ENCODE measurements at regions not wholly inside any gene's neighbourhood (a gene's known extent, or its start where the extent isn't known, plus 50 kb on each side); places are given as distances from the start of the nearest gene placed in this dataset.

DNA sequence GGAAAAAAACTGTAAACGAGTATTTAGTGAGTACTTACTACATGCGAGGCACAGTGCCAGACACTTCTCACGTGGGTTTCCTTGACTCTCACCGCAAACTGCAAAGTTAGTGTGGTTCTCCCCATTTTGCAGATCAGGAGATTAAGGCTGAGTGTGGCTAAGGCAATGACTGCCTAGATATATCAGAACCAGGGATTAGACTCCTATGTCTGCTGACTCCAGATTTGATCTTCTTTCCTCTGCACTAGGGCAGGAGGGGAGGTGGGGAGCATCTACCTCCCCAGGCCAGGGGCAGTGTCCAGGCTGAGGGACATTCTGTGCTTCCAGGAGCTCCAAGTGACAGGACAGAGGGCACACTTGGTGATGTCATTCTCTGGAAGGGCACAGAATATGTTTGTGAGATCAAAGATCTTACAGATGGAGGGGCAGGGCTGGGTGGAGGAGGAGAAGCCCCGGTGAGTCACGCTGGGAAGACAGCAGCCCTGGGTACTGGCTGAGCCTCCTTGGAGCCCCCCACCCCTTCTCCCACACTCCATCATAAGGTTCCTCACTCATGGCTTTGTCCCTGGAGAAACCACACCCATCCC is 92.4 kb downstream of the RHOB start:
- no peak for DNase-seq (ENCODE audit: extremely low spot score, unreplicated experiment)
- no peaks in the 10 kb centered on the region for H3K9me3 Mint-ChIP-seq
- TF ChIP-seq, protein P1, sequence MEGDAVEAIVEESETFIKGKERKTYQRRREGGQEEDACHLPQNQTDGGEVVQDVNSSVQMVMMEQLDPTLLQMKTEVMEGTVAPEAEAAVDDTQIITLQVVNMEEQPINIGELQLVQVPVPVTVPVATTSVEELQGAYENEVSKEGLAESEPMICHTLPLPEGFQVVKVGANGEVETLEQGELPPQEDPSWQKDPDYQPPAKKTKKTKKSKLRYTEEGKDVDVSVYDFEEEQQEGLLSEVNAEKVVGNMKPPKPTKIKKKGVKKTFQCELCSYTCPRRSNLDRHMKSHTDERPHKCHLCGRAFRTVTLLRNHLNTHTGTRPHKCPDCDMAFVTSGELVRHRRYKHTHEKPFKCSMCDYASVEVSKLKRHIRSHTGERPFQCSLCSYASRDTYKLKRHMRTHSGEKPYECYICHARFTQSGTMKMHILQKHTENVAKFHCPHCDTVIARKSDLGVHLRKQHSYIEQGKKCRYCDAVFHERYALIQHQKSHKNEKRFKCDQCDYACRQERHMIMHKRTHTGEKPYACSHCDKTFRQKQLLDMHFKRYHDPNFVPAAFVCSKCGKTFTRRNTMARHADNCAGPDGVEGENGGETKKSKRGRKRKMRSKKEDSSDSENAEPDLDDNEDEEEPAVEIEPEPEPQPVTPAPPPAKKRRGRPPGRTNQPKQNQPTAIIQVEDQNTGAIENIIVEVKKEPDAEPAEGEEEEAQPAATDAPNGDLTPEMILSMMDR (conservative IDR thresholded peaks at IDR 0.05), result no peak
- H3K27ac Mint-ChIP-seq, result no peak overlapping the region
- peaks cover 26% of the 10 kb centered on the region for H3K27me3 Mint-ChIP-seq
- H3K4me3 Mint-ChIP-seq, result no peak overlapping the region
- peaks cover 39% of the 10 kb centered on the region for H3K4me1 Mint-ChIP-seq (ENCODE audit: unreplicated experiment)
- no peaks in the 10 kb centered on the region for H3K36me3 Mint-ChIP-seq

DNA sequence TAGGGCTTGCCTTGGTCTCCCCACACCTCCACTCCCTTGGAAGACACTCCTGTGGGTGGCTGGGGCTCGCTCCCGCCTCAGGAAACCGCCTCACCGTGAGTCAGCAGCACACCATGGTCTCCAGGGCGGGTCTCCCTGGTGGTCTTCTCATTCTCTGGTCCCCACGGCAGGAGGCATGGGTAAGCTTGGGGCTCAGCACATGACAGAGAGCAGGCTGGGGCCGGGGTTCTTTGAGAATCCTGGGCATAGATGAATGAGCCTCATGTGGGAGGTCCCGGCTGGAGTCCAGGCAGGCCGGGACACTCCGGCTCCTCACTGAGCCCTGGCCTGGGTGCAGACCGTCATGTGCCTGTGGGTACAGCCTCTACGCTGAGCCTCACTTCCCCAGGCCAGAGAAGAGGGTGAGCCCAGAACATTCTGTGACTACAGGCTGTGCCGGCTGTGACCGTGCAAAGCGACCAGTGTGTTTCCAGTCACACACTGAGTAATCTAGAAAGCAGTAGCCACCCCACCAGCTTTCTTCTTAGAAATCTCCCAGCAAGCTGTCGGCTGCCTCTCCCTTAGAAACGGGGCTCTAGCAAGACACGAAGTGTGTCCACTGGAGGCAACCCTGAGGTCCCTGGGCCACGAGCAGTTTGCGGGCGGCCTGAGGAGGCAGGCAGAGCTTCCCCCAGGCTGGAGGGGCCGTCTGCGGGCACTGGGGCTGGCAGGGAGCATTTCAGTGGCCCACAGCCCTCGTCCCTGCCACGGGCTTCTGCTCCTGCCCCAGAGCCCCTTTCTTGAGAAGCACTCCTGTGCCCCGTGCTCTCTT is 93.1 kb downstream of the RHOB start:
- Mint-ChIP-seq H3K27me3 (peaks cover 26% of the 10 kb centered on the region), H3K4me3 (no peak overlapping the region), H3K4me1 (ENCODE audit: unreplicated experiment) (peaks cover 39% of the 10 kb centered on the region), H3K36me3 (no peaks in the 10 kb centered on the region), H3K27ac (no peak overlapping the region), H3K9me3 (no peaks in the 10 kb centered on the region)
- TF ChIP-seq, protein P1 (conservative IDR thresholded peaks at IDR 0.05), result no peak
- no peak for DNase-seq (ENCODE audit: extremely low spot score, unreplicated experiment)

DNA sequence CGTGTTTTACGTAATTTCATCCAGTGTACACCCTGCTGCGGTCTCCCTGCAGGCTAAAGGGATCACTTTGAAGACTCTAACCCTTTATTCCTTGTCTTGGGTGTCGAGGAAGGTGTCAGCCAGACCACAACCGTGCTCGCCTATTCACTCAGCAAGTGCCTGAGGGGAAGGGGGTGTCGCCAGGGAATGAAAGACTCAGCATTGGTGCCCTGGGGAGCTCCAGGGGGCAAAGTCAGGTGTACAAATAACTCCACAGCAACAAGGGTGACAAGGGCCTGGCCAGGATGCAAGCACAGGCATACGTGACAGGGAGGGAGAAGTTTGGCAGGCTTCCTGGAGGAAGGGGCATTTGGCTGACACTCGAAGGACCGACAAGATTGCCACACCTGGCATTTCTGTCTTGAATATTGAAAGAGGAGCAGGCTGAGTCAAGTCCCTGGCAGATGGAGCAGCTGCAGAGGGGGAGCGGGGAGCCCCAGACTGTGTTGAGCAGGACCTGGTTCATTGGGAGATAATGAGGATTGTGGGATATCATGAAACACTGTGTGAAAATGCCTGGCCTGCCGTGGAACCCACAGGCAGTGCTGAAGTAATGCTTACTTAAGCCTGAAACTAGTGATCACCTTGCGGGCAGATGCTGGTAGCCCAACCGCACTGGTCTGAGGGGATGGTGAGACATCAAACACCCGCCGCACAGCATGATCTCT is 93.9 kb downstream of the RHOB start:
- Mint-ChIP-seq H3K9me3 (no peaks in the 10 kb centered on the region), H3K4me1 (ENCODE audit: unreplicated experiment) (peaks cover 39% of the 10 kb centered on the region), H3K4me3 (no peak overlapping the region), H3K27ac (peak overlapping the region; percentile 4), H3K36me3 (no peaks in the 10 kb centered on the region), H3K27me3 (peaks cover 26% of the 10 kb centered on the region)
- TF ChIP-seq, protein P1 (conservative IDR thresholded peaks at IDR 0.05), result no peak
- no peak for DNase-seq (ENCODE audit: extremely low spot score, unreplicated experiment)

DNA sequence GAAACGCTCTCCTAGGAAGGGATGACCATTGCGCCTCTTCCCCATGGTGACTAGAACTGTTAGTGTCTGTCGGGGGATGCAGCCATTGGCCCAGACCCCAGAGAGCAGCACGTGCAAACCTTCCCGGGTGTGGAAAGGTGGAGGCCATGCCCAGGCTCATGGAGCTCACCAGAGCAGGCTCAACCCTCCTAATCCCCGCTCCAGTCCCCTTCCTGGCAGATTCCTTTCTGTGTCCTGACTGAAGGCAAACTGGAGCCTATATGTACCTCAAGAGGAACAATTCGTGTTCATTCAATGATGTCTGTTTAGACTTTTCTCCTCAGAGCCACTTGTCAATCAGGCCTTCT is 94.4 kb downstream of the RHOB start:
- Mint-ChIP-seq H3K4me3 (no peak overlapping the region), H3K9me3 (no peaks in the 10 kb centered on the region), H3K4me1 (ENCODE audit: unreplicated experiment) (peaks cover 39% of the 10 kb centered on the region), H3K27me3 (peaks cover 26% of the 10 kb centered on the region), H3K27ac (no peak overlapping the region), H3K36me3 (no peaks in the 10 kb centered on the region)
- TF ChIP-seq, protein P1 (conservative IDR thresholded peaks at IDR 0.05), result no peak
- no peak for DNase-seq (ENCODE audit: extremely low spot score, unreplicated experiment)

DNA sequence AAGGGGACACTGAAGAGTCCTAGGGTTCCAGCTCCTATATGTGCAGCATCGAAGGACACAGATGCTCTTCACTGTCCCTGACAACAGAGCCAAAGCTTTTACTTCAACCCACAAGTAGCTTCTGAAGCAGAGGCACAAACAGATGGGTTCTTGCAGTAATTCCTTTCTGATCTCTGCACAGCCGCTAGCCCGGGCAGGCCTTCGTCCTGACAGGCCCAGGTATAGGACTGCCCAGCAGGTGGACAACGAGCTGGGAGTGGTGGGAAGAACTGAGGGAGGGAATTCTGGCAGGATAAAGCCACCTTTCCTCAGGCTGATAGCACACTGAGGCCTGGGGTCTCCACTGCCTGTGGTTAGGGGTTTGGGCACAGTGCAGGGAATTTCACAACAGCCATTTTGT is 94.8 kb downstream of the RHOB start:
- DNase-seq (ENCODE audit: extremely low spot score, unreplicated experiment), result no peak
- H3K9me3 Mint-ChIP-seq, result peaks cover 3% of the 10 kb centered on the region
- H3K4me1 Mint-ChIP-seq (ENCODE audit: unreplicated experiment), result peaks cover 39% of the 10 kb centered on the region
- TF ChIP-seq, protein P1 (conservative IDR thresholded peaks at IDR 0.05), result no peak
- H3K27ac Mint-ChIP-seq, result no peak overlapping the region
- H3K4me3 Mint-ChIP-seq, result no peak overlapping the region
- peaks cover 28% of the 10 kb centered on the region for H3K27me3 Mint-ChIP-seq
- H3K36me3 Mint-ChIP-seq, result peaks cover 3% of the 10 kb centered on the region
